GM21717 (cell line): ENCODE measurements at regions not wholly inside any gene's neighbourhood (a gene's known extent, or its start where the extent isn't known, plus 50 kb on each side); places are given as distances from the start of the nearest gene placed in this dataset.

Experiments used
- ATAC-seq: cut with Tn5 transposase; IDR thresholded peaks from one replicate; pipeline ENCODE4 v1.9.1; 2021; ENCODE audit warnings: mild to moderate bottlenecking, moderate library complexity; ENCODE audit not compliant: unreplicated experiment

GRCh38 chr9:18362901-18363685 is 110.9 kb upstream of the ADAMTSL1 start:
- ATAC-seq, result no peak

GRCh38 chr9:18365651-18366050 is 108.3 kb upstream of the ADAMTSL1 start:
- ATAC-seq, result no peak

GRCh38 chr9:18366184-18366583 is 107.8 kb upstream of the ADAMTSL1 start:
- no peak for ATAC-seq

GRCh38 chr9:18368206-18368605 is 105.7 kb upstream of the ADAMTSL1 start:
- ATAC-seq, result no peak

GRCh38 chr9:18371141-18371540 is 102.8 kb upstream of the ADAMTSL1 start:
- ATAC-seq, result no peak

- ATAC-seq, result no peak
These were observed 102.3 kb upstream of the ADAMTSL1 start for GRCh38 chr9:18371621-18372020.

GRCh38 chr9:18379073-18379811 is 94.7 kb upstream of the ADAMTSL1 start:
- no peak for ATAC-seq

GRCh38 chr9:18382243-18382642 is 91.7 kb upstream of the ADAMTSL1 start:
- no peak for ATAC-seq

GRCh38 chr9:18384066-18384465 is 89.9 kb upstream of the ADAMTSL1 start:
- ATAC-seq, result no peak

- ATAC-seq, result no peak
These were observed 88.1 kb upstream of the ADAMTSL1 start for GRCh38 chr9:18385696-18386490.

- ATAC-seq, result no peak
These were observed 83.6 kb upstream of the ADAMTSL1 start for GRCh38 chr9:18390393-18390792.

GRCh38 chr9:18393340-18394130 is 80.4 kb upstream of the ADAMTSL1 start:
- no peak for ATAC-seq

GRCh38 chr9:18394847-18395351 is 79.1 kb upstream of the ADAMTSL1 start:
- ATAC-seq, result no peak

GRCh38 chr9:18396102-18396728 is 77.7 kb upstream of the ADAMTSL1 start:
- ATAC-seq, result no peak

GRCh38 chr9:18397076-18397475 is 76.9 kb upstream of the ADAMTSL1 start:
- ATAC-seq, result no peak

- no peak for ATAC-seq
These were observed 75.9 kb upstream of the ADAMTSL1 start for GRCh38 chr9:18398038-18398437.

GRCh38 chr9:18404434-18405029 is 69.4 kb upstream of the ADAMTSL1 start:
- ATAC-seq, result no peak

GRCh38 chr9:18405240-18405639 is 68.7 kb upstream of the ADAMTSL1 start:
- ATAC-seq, result no peak

GRCh38 chr9:18410983-18411382 is 63.0 kb upstream of the ADAMTSL1 start:
- no peak for ATAC-seq

GRCh38 chr9:18421391-18421790 is 52.6 kb upstream of the ADAMTSL1 start:
- ATAC-seq, result no peak
